Activated naive CD4-positive, alpha-beta T cell treated with anti-CD3 and anti-CD28 coated beads, Interleukin-2, amount 50 U/mL, for 16 hours (primary cell): ENCODE measurements at regions not wholly inside any gene's neighbourhood (a gene's known extent, or its start where the extent isn't known, plus 50 kb on each side); places are given as distances from the start of the nearest gene placed in this dataset.
"Not testable (repeated sequence)": the region's sequence is repeated elsewhere in the genome, so short reads cannot be mapped to it uniquely, and the experiment has no call there.

ENCODE experiments used
- DNase-seq: peaks from one replicate; pipeline ENCODE4 v3.0.0-alpha.2; 2020

GRCh38 chr18:40168026-40168425, 1787.0 kb upstream of the PIK3C3 start:
- DNase-seq = no peak

GRCh38 chr18:40163254-40163653, 1791.8 kb upstream of the PIK3C3 start:
- no peak for DNase-seq

- no peak for DNase-seq
Observed at GRCh38 chr18:40160361-40160760, 1794.7 kb upstream of the PIK3C3 start.

- DNase-seq = no peak
Observed at GRCh38 chr18:40159141-40160017, 1795.7 kb upstream of the PIK3C3 start.

GRCh38 chr18:40157120-40157519, 1797.9 kb upstream of the PIK3C3 start:
- no peak for DNase-seq

- DNase-seq = no peak
Observed at GRCh38 chr18:40152859-40153258, 1802.2 kb upstream of the PIK3C3 start.

- no peak for DNase-seq
Observed at GRCh38 chr18:40148960-40149359, 1806.1 kb upstream of the PIK3C3 start.

- no peak for DNase-seq
Observed at GRCh38 chr18:40133253-40133652, 1821.8 kb upstream of the PIK3C3 start.

GRCh38 chr18:40132438-40132837, 1822.6 kb upstream of the PIK3C3 start:
- not testable (repeated sequence) for DNase-seq

GRCh38 chr18:40124107-40124506, 1830.9 kb upstream of the PIK3C3 start:
- DNase-seq = no peak

GRCh38 chr18:40120796-40121391, 1834.1 kb upstream of the PIK3C3 start:
- no peak for DNase-seq

GRCh38 chr18:40120356-40120755, 1834.7 kb upstream of the PIK3C3 start:
- no peak for DNase-seq

GRCh38 chr18:40119581-40119980, 1835.5 kb upstream of the PIK3C3 start:
- DNase-seq = not testable (repeated sequence)

- no peak for DNase-seq
Observed at GRCh38 chr18:40110455-40110854, 1844.6 kb upstream of the PIK3C3 start.

GRCh38 chr18:40109252-40110049, 1845.6 kb upstream of the PIK3C3 start:
- DNase-seq = no peak

- no peak for DNase-seq
Observed at GRCh38 chr18:40108596-40108995, 1846.4 kb upstream of the PIK3C3 start.

- no peak for DNase-seq
Observed at GRCh38 chr18:40102903-40103302, 1852.1 kb upstream of the PIK3C3 start.

GRCh38 chr18:40099641-40100040, 1855.4 kb upstream of the PIK3C3 start:
- DNase-seq = no peak

GRCh38 chr18:40096675-40097074, 1858.4 kb upstream of the PIK3C3 start:
- DNase-seq = no peak

- DNase-seq = no peak
Observed at GRCh38 chr18:40094441-40094840, 1860.6 kb upstream of the PIK3C3 start.

- no peak for DNase-seq
Observed at GRCh38 chr18:40088130-40088529, 1866.9 kb upstream of the PIK3C3 start.

GRCh38 chr18:40079786-40080185, 1875.2 kb upstream of the PIK3C3 start:
- no peak for DNase-seq

GRCh38 chr18:40075616-40076015, 1879.4 kb upstream of the PIK3C3 start:
- DNase-seq = no peak

- DNase-seq = no peak
Observed at GRCh38 chr18:40072761-40073160, 1882.3 kb upstream of the PIK3C3 start.
